HG02870 (cell line): ENCODE measurements at regions not wholly inside any gene's neighbourhood (a gene's known extent, or its start where the extent isn't known, plus 50 kb on each side); places are given as distances from the start of the nearest gene placed in this dataset.

Experiments
- ATAC-seq: cut with Tn5 transposase; IDR thresholded peaks from one replicate; pipeline ENCODE4 v1.9.1; 2021; ENCODE audit warnings: mild to moderate bottlenecking, moderate library complexity; ENCODE audit not compliant: unreplicated experiment

DNA sequence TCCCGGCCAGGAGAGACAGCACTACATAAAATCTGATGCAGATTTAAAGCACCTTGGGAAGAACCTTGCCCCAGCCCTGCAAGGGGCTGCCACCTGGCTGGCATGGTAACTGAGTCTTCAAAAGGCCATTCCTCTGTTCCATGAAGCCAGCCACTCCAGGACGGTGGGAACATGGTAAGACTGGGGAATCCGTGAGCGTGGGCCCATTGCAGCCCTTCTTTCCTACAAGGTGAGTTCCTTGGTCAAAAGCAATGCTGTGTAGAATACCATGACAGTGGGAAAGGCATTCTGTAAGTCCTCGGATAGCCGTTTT lies 121.3 kb downstream of the SOX1 start:
- ATAC-seq = no peak

DNA sequence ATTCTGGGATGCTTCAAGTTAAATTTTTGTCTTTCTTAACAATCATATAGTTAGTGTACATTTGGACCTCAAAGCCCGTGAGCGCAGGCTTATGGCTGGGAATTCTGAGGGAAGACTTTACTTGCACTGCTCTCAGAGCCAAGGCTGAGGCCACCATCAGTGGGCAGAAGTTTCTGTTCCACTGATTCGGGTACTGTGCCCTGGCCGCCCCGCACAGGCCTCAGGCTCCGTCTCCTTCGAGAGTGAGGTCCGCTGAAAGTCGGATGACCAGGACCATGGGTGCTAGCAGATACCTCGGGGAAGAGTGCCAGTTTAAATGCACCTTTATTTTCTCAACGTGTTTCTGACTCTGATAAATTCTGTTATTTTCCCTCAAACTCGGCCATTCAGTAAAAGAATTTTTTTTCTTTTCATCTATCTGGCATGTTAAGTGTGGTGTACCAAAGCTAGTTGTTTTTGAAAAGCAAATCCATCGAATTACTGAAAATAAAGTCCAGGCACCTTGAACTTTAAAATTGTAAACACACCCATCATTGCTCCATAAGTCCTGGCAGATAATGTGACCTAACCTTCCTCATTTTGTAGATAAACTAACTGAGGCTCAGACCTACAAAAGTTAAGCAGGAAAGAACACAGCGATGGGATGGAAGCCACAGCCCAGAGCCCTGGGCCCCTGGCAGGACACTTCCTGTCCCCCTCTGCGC lies 126.7 kb downstream of the SOX1 start:
- ATAC-seq = no peak

GRCh38 chr13:112194167-112194530 lies 127.2 kb downstream of the SOX1 start:
- no peak for ATAC-seq

DNA sequence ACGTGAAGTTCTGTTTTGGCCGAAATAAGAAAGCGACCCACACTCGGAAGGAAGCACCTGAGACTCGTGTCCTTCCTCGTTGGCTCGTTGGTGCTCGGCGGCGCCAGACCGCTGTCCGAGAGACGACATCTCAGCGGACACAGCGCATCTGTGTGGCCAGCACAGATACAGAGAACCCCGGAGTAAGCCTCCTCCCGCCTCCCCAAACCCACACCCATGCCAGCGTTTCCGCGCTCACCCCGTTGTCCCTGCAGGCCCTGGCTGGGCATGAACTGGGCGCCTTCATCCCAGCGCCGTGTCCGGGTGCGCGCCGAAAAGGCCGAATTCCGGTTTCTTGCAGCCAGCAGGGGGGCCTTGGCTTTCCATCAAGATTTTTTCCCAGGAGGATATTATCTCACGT lies 127.6 kb downstream of the SOX1 start:
- ATAC-seq = no peak

DNA sequence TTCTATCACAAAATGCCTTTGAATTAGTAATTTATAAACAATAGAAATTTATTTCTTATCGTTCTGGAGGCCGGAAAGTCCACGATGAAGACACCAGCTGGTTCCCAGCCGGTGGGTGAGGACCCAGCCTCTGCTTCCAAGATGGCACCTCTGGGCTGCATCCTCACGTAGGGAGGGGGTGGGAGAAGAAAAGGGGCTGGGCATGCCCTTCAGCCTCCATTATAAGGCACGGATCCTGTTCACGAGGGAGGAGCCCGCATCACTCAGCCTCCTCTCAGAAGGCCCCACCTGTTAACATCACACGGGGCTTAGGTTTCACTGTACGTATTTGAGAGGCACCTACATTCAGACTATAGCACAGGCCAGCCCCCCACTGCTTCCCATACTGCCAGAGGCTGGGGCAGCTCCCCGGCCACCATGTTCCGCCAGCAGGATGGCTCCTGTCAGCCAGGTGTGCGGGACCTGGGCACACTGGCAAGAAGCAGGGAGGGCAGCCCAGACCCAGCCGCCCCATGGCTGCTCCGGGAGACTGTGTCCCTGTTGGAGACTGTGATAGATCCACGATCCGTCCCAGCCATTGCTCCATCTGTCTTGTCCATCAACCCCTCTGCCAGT lies 131.6 kb downstream of the SOX1 start:
- ATAC-seq = no peak

DNA sequence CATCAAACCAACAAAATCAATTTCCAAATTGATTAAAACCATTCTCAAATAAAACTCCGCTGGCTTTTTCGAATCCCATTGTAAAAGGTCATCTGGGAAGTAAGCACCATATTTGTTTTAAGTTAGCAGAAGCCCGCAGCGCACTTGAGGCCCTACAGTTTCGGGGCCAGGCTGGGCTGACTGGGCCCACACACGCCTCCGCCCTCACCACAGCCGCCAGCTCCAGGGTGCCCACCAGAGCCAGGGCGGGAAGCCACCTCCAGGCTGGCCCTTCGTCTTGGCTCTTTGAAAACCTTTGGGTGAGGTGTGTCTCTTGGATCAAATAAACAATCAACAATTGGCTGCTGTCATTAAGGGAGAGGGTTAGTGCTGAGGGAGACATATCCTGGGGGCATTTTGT lies 133.3 kb downstream of the SOX1 start:
- no peak for ATAC-seq

DNA sequence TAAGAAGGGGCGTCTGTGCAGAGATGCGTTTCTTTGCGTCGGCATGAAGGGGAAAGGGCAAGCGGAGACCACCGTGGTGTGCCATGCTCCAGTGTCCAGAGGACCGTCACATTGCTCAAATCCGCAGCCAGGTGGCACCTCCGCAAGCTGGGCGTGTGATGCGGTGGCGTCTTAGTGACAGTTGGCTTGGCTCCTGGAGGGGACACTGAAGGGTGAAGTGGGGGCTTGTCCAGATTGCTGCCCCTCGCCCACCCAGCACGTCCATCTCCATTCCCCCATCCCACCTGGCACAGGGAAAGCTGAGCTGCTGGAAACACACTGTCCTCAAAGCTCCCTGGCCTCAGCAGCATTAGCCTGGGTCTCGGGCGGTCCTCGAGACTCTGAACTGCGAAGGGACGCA lies 135.3 kb downstream of the SOX1 start:
- no peak for ATAC-seq

- ATAC-seq = no peak
These were observed 136.0 kb downstream of the SOX1 start for GRCh38 chr13:112202966-112203365.

- ATAC-seq = no peak
These were observed 136.7 kb downstream of the SOX1 start for GRCh38 chr13:112203614-112204013.

GRCh38 chr13:112204346-112205327 lies 137.7 kb downstream of the SOX1 start:
- ATAC-seq = no peak

DNA sequence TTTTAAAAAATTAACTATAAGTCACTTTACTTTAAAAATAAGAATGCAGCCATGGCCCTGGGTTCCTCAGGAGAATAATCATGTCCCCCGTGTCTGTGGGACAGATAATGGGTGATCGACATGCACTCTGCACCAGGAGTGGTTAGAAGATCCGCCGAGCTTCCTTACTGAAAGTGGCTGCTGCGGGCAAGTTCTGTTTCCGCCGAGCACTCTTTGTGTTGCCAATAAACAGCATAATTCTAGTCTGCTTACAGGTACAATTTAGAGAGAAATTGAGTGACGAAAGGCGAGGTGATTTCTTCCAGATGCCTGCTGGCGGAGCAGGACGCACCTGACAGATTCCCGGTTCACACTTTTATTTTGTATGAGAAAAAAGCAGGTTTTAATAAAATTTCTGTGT lies 139.0 kb downstream of the SOX1 start:
- no peak for ATAC-seq

DNA sequence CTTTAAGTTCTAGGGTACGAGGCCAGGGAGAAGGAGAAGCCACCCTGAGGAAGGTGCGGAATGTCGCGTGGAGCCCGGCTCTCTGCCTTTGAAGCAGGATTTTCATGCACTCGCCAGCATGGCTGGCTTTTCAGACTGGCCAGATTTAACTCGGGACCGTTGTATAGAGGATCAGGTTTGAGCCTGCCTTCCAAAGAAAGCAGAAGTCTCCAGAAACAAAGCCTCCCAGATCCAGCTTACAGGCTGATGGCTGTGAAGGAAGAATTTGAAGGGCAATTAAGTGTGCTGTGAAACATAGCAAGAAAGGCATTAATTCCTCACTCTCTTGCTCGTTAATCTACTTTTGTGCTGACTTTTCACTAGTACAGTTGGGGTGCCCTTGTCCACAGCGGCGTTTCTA lies 140.2 kb downstream of the SOX1 start:
- no peak for ATAC-seq

- ATAC-seq = no peak
These were observed 141.7 kb downstream of the SOX1 start for GRCh38 chr13:112208656-112209055.

- no peak for ATAC-seq
These were observed 142.3 kb downstream of the SOX1 start for GRCh38 chr13:112209266-112209665.

- no peak for ATAC-seq
These were observed 142.8 kb downstream of the SOX1 start for GRCh38 chr13:112209711-112210110.

GRCh38 chr13:112210371-112210770 lies 143.4 kb downstream of the SOX1 start:
- no peak for ATAC-seq

GRCh38 chr13:112212533-112212932 lies 145.6 kb downstream of the SOX1 start:
- ATAC-seq = no peak

GRCh38 chr13:112213467-112214255 lies 146.7 kb downstream of the SOX1 start:
- ATAC-seq = no peak

GRCh38 chr13:112215871-112216270 lies 148.9 kb downstream of the SOX1 start:
- ATAC-seq = no peak

GRCh38 chr13:112217431-112217830 lies 150.5 kb downstream of the SOX1 start:
- ATAC-seq = no peak

DNA sequence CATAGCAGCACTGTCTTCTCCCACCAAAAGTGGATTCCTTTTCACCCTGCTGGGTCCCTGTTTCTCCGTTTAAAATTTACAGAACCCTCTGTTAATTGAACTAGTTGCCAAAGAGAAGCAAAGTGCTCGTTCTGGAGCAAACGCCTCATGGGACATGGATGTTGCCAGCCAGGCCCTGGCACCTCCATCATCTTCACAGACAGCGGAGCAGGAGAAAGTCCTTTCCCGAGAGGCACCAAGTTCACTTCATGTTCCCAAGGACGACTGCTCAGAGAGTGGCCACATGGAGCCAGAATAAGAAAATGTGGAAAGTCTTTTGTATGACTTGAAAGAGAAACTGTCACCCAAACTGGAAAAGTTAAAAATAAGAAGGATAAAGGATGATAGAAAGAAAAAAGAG lies 151.5 kb downstream of the SOX1 start:
- no peak for ATAC-seq
